AG09309 (cell line): ENCODE measurements at regions not wholly inside any gene's neighbourhood (a gene's known extent, or its start where the extent isn't known, plus 50 kb on each side); places are given as distances from the start of the nearest gene placed in this dataset.

ENCODE experiments used
- DNase-seq: peaks from one replicate; pipeline ENCODE4 v3.0.0-alpha.2; 2010; ENCODE audit warnings: low read depth
- H3K4me3 ChIP-seq: 2 replicates; pipeline ENCODE4 v1.5.1; 2011; ENCODE audit warnings: mild to moderate bottlenecking, low read depth, low read length, moderate library complexity; ENCODE audit not compliant: control insufficient read depth
- TF ChIP-seq, protein P1 (sequence below): IDR thresholded peaks from 2 replicates; pipeline ENCODE4 v1.5.1; 2011; ENCODE audit warnings: mild to moderate bottlenecking, low read depth, low read length, inconsistent platforms; ENCODE audit not compliant: insufficient read depth, control insufficient read depth; ENCODE audit errors: missing control alignments

GRCh38 chr15:101539930-101540329 is 50.4 kb upstream of the PCSK6 start:
- DNase-seq: no peak
- TF ChIP-seq, protein P1, sequence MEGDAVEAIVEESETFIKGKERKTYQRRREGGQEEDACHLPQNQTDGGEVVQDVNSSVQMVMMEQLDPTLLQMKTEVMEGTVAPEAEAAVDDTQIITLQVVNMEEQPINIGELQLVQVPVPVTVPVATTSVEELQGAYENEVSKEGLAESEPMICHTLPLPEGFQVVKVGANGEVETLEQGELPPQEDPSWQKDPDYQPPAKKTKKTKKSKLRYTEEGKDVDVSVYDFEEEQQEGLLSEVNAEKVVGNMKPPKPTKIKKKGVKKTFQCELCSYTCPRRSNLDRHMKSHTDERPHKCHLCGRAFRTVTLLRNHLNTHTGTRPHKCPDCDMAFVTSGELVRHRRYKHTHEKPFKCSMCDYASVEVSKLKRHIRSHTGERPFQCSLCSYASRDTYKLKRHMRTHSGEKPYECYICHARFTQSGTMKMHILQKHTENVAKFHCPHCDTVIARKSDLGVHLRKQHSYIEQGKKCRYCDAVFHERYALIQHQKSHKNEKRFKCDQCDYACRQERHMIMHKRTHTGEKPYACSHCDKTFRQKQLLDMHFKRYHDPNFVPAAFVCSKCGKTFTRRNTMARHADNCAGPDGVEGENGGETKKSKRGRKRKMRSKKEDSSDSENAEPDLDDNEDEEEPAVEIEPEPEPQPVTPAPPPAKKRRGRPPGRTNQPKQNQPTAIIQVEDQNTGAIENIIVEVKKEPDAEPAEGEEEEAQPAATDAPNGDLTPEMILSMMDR: no peak
- H3K4me3 ChIP-seq: no peak overlapping the region

GRCh38 chr15:101539492-101539891 is 50.0 kb upstream of the PCSK6 start:
- TF ChIP-seq, protein P1: no peak
- DNase-seq: no peak
- no peak overlapping the region for H3K4me3 ChIP-seq
